ENCODE measurements at regions not wholly inside any gene's neighbourhood (a gene's known extent, or its start where the extent isn't known, plus 50 kb on each side); places are given as distances from the start of the nearest gene placed in this dataset.

DNA sequence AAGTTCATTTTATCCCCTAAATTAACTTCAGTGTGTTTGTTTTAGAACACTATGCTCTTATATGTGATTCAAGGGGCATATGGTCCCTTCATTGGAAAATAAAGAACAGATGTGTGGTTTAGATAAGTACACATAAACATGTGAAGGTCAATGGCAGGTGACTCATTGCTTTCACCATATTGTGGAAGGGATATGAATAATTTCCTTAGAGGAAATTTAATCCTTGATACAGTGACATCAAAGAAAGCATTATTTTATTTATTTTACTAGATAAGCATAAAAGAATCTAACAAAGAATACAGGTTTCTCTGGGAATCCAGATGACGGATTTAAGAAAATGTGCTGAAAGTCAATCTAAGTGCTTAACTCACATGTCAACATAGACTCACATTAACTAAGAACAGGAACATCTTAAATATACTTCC lies 373.5 kb downstream of the KCTD12 start:
- TF ChIP-seq POLR2AphosphoS5 (IDR thresholded peaks at IDR 0.05): peak in 1 of 2 donors; percentile 85
- TF ChIP-seq, protein P1, sequence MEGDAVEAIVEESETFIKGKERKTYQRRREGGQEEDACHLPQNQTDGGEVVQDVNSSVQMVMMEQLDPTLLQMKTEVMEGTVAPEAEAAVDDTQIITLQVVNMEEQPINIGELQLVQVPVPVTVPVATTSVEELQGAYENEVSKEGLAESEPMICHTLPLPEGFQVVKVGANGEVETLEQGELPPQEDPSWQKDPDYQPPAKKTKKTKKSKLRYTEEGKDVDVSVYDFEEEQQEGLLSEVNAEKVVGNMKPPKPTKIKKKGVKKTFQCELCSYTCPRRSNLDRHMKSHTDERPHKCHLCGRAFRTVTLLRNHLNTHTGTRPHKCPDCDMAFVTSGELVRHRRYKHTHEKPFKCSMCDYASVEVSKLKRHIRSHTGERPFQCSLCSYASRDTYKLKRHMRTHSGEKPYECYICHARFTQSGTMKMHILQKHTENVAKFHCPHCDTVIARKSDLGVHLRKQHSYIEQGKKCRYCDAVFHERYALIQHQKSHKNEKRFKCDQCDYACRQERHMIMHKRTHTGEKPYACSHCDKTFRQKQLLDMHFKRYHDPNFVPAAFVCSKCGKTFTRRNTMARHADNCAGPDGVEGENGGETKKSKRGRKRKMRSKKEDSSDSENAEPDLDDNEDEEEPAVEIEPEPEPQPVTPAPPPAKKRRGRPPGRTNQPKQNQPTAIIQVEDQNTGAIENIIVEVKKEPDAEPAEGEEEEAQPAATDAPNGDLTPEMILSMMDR (IDR thresholded peaks at IDR 0.05): no peak

Measured in upper lobe of left lung (tissue), 4 donors.